Ovary (tissue), 7 donors: ENCODE measurements at regions not wholly inside any gene's neighbourhood (a gene's known extent, or its start where the extent isn't known, plus 50 kb on each side); places are given as distances from the start of the nearest gene placed in this dataset.

Source experiments
- DNase-seq, 5 donors: peaks; one replicate each; pipeline ENCODE4 v3.0.0-alpha.2; 2019 to 2020
- H3K27ac ChIP-seq, 2 donors: fragments of 200-600 bp; one replicate each; pipeline versions ENCODE4 v1.5.1 to v1.8.0; 2019 to 2022
- H3K27me3 ChIP-seq: fragments of 200-600 bp; one replicate; pipeline ENCODE4 v1.8.0; 2022
- H3K36me3 ChIP-seq: fragments of 200-600 bp; sonication (generic); one replicate; pipeline ENCODE4 v1.5.1; 2019
- H3K4me1 ChIP-seq: one replicate; pipeline ENCODE4 v1.8.1; 2013; ENCODE audit warnings: mild to moderate bottlenecking, moderate library complexity; ENCODE audit not compliant: insufficient read depth
- H3K4me3 ChIP-seq: fragments of 200-600 bp; sonication (generic); one replicate; pipeline ENCODE4 v1.5.1; 2017
- H3K9me3 ChIP-seq, 2 donors: fragments of 200-600 bp in 1 of 2; sonication (generic) in 1 of 2; one replicate each; pipeline versions ENCODE4 v1.5.1 to v1.8.1; 2013 to 2019; ENCODE audit warnings: mild to moderate bottlenecking in 1 of 2, moderate library complexity in 1 of 2
- CTCF ChIP-seq, 3 donors: fragments of 450-650 bp in 2 of 3; fragments of 200-600 bp in 1 of 3; IDR thresholded peaks; one replicate each; pipeline versions ENCODE4 v1.5.1 to v1.8.0; 2016 to 2022; ENCODE audit warnings: antibody characterized with exemption in 3 of 3, mild to moderate bottlenecking in 1 of 3
- EP300 ChIP-seq: sonication (generic); formaldehyde crosslinking; IDR thresholded peaks from one replicate; pipeline ENCODE4 v1.6.1; 2017; ENCODE audit warnings: antibody characterized with exemption
- POLR2A ChIP-seq: fragments of 450-650 bp; IDR thresholded peaks from one replicate; pipeline ENCODE4 v1.6.1; 2017; ENCODE audit warnings: antibody characterized with exemption, mild to moderate bottlenecking, moderate library complexity
- WGBS, 3 donors: extraction: QIAGEN DNeasy Blood & Tissue Kit in 1 of 3; methylation state at CpG; one replicate each; pipeline versions ENCODE4 v1.1.5 to v1.1.7; 2013 to 2017; 5-methylcytosine and 5-hydroxymethylcytosine counted together
- intact Hi-C, 4 donors: fragments of 100-400 bp; cut with DNase I; formaldehyde crosslinking; loops; one replicate each; pipeline versions ENCODE4 v1.11.0 to v1.15.1; 2022 to 2023
- donor health status: DM: no; HTN: no; CAD: no; lungs with moderate emphysema.
- donor health status: DM: no; HTN: no; CAD: no.
- donor health status: Bipolar disorder and iron deficiency.
- donor health status: DM: no; HTN: no; CAD: no.
- donor health status: DM: yes; HTN: yes; CAD: no.

- Histone ChIP-seq H3K27me3 (no peaks in the 10 kb centered on the region), H3K27ac (no peak overlapping the region), H3K9me3 (no peaks in the 10 kb centered on the region), H3K4me3 (no peak overlapping the region), H3K4me1 (no peaks in the 10 kb centered on the region), H3K36me3 (no peaks in the 10 kb centered on the region)
- no peak for DNase-seq
- 79 to 87% (median 81%) methylated on average over 9 of the region's 9 CpGs for WGBS, 3 donors
- intact Hi-C loops: loop anchor here in 1 of 4 donors (1.0 kb wide), 1 partner anchor 45 kb away; no protein-coding TSS in a partner anchor
- TF ChIP-seq EP300 (no peak), CTCF (IDR thresholded peaks at IDR 0.05) (no peak), POLR2A (no peak)
Measured at GRCh38 chr13:99140831-99141230, 59.8 kb upstream of the UBAC2 start.

GRCh38 chr13:99143904-99144303 lies 56.8 kb upstream of the UBAC2 start:
- Histone ChIP-seq H3K9me3 (no peaks in the 10 kb centered on the region), H3K4me3 (no peak overlapping the region), H3K4me1 (no peaks in the 10 kb centered on the region), H3K27ac (no peak overlapping the region), H3K36me3 (no peaks in the 10 kb centered on the region), H3K27me3 (no peaks in the 10 kb centered on the region)
- TF ChIP-seq EP300 (no peak), CTCF (IDR thresholded peaks at IDR 0.05) (no peak), POLR2A (no peak)
- intact Hi-C loops: no loop called here
- DNase-seq: no peak
- 83 to 87% (median 85%) methylated on average over 4 of the region's 4 CpGs for WGBS, 3 donors

- no peaks in the 10 kb centered on the region for H3K9me3 ChIP-seq
- H3K4me3 ChIP-seq: no peak overlapping the region
- no peaks in the 10 kb centered on the region for H3K36me3 ChIP-seq
- H3K27ac ChIP-seq: no peak overlapping the region
- intact Hi-C loops: no loop called here
- DNase-seq: no peak
- no peaks in the 10 kb centered on the region for H3K27me3 ChIP-seq
- 74 to 87% (median 83%) methylated on average over 6 of the region's 6 CpGs for WGBS, 3 donors
- no peak for TF ChIP-seq CTCF (IDR thresholded peaks at IDR 0.05)
- no peak for TF ChIP-seq EP300
- TF ChIP-seq POLR2A: no peak
- no peaks in the 10 kb centered on the region for H3K4me1 ChIP-seq
Measured at GRCh38 chr13:99144306-99144705, 56.3 kb upstream of the UBAC2 start.

GRCh38 chr13:99145461-99145860 lies 55.2 kb upstream of the UBAC2 start:
- H3K4me3 ChIP-seq: no peak overlapping the region
- H3K27ac ChIP-seq: no peak overlapping the region
- TF ChIP-seq EP300 (no peak), POLR2A (no peak), CTCF (IDR thresholded peaks at IDR 0.05) (no peak)
- intact Hi-C loops: no loop called here
- no peaks in the 10 kb centered on the region for H3K27me3 ChIP-seq
- no peaks in the 10 kb centered on the region for H3K4me1 ChIP-seq
- no peaks in the 10 kb centered on the region for H3K9me3 ChIP-seq
- 68 to 78% (median 73%) methylated on average over 4 of the region's 4 CpGs for WGBS, 3 donors
- no peak for DNase-seq
- no peaks in the 10 kb centered on the region for H3K36me3 ChIP-seq
